NCI-H446 (cell line): ENCODE measurements at regions not wholly inside any gene's neighbourhood (a gene's known extent, or its start where the extent isn't known, plus 50 kb on each side); places are given as distances from the start of the nearest gene placed in this dataset.
A peak's percentile ranks its signal among the peaks of the same experiment; 100 is the strongest.

Experiments
- DNase-seq, 2 experiments: peaks; one replicate each; lab custom pipeline; 2025; lab: John Stamatoyannopoulos, UW

DNA sequence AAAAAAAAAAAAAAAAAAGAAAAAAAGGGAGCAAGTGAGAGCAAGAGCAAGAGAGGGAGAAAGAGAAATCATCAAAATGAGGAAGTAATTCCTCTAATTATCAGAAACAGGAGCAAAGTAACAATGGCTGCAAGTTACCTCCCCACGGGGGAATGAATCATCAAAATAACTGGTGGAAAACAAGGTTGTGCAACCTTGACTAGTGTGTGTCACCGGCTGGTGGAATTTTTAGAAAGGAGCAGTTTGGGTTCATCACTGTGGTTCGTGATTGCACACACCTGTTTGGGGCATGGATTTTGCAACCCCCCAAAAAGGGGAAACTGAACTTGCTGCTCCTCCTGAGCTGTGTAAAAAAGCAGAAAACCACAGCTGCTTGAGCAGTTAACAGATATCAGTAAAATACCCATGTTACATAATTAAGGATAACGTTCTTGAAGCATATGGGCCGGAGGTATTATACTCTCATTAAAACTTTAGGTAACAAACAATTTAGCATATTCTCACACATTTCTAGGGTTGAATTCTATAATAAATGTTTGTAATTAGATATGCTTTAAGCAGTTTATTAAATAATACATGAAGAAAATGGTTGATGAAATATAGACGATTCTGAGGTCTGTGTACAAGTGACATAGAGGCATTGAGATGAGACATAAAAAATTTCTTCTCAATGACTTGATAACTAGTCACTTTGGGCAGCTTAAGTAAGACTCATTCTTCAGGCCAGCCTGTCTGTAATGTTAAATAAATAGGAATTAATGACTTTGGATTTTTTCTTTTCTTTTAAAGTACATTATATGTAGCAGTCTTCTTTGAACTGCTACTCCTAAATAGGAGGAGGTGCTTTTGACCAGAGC, 184.2 kb upstream of the ZEB2 start:
- DNase-seq = no peak

DNA sequence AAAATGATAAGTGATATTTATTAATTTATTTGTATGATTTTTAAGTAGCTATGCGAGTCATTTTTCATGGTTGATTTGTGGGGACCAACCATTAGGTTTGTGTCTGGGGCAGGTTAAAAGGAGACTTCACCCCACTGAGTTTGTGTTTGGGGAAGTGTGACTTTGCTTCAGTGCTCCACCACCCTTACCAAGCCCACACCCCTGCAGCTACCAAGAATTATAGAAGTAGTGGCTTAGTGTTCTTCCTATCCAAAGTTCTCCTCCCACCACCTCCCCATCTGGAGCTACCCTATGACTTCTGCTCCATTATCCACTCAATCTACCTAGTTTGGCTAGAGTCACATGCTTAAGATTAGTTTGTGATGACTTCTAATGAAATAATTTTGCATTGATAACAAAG, 182.1 kb upstream of the ZEB2 start:
- no peak for DNase-seq

DNA sequence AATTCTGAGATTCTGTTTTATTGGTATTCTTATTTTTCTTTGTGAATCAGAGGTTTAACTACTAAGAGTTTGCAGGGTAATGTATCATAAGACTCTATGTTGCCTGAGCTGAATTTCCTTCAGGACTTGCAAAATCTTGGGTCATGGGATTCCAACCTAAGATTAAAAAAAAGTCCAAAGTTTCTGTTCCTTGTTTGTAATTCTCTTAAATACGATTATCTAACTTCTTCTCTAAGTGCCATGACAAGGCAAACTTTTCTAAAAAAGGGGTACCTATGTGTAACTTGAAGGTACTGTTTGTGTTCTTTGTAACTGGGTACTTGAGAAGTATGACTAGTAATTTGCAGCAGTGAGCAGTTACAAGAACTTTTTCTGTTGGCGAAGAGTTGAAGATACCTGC, 181.3 kb upstream of the ZEB2 start:
- no peak for DNase-seq

GRCh38 chr2:144698156-144698555, 178.2 kb upstream of the ZEB2 start:
- DNase-seq = no peak

DNA sequence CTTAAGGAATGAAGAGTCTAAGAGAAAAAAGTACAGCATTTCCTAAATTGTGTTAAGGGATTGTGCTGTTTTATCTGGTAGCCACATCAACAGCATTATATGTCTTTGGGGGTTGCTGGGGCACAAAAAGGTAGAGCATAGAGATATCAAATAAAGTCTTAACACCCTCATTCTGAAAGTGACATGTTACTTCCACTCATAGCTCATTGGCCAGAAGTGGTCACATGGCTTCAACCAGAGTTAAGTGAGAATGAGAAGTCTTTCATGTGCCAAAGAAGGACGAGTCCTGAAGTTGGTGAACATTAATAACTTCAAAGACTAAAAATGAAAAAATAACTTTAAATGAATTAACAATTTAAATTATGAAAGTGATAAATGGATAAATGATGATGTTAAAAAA, 175.7 kb upstream of the ZEB2 start:
- no peak for DNase-seq

DNA sequence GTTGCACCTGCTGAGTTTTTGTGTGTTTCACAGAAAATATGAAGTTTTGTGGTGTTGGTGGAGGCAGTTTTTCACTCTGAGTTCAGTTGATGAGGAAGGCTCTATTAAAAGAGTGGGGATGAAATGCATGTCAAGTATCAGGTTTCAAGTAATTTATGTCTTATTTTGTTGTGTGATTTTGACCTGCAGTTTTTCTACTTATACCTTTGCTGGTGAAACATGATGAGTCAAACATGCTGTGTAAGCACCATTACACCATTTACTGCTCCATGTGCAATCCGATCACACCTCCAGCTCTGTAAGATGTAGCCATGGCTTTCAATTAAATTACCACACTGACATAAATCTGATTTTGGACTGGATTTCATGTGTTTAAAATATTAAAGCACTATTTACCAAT, 174.5 kb upstream of the ZEB2 start:
- no peak for DNase-seq

DNA sequence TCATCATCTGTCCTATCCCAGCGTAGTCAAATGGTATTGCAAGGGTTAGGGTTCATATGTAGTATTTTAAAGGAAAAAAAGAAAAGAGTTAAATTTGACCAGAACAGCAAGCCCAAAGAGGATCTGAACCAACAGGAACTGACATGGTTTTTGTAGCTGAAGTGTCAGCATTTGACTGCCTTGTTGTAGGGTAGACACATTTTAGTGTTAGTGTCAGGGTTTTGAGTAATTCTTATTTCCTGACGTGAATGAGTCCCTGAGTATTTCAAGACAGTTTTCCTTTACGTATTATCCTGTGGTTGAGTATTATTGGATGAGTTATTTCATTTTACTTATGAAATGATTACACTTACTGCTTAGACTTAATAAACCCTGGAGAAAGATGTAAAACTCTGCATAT, 173.3 kb upstream of the ZEB2 start:
- no peak for DNase-seq

- no peak for DNase-seq
These were observed 172.7 kb upstream of the ZEB2 start for GRCh38 chr2:144692661-144693060.

DNA sequence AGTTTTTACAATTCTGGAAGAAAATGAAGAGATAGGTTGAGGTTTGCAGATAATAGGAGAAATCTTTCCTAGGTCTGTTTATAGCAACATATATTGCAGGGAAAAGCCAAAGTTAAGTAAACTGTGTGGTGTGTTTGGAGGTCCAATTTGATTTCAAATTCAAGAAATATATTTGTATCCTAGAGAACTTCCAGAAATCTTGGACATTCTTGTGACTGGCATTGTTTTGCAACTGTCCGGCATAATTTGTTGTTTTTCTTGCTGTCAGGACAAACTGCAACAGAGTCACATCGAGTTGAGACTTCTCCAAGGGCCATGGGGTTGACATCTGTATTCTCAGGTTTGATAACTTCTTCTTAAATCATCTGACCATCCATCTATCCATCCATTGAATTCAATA, 170.9 kb upstream of the ZEB2 start:
- DNase-seq = no peak

DNA sequence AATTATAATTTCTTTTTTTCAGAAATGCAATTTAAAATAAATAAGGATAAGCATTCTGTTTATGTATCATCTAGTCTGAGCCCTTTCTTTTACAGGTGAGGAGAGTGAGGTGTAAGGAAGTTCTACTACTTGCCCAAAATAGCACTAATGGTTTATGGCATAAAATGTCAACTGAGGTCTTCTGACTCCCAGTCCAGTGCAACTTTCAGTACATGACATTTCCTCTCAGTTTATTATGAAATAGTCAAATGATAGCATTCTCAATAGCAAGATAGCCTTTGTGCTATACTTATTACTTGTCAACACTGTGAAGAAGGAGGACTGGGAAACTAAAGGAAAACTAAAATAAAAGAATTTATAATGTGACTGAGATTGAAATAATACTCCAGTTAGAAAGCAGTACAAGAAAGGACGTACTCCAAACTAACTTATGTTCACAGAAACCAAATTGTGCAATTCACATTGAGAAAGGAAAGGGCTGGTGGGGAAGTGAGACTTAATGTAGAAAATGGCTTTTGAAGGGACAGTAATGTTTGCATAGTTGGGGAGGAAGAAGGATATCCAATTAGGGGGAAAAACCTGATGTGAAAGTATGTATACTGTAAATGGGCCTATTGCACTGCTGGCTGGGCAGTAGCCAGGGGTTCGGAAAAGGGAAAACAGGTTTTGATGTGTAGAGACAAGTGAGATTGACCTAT, 166.7 kb upstream of the ZEB2 start:
- no peak for DNase-seq

DNA sequence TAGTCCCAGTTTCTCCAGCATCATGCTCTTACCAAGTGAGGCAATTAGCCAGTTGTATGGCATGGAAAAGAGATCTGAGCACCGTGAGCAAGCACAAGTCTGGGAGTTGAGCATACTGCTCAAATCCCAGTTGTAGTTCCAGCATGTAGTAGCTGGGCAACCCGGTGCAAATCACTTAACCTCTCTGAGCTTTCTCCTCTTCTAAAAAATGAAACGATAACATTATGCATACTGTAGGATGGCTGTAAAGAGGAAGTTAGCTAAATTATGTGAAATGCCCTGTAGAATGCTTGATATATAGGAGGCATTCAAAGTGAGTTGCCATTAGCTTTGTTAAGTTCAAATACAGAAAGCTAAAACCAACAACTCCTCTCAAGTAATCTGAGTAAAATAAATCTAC, 164.0 kb upstream of the ZEB2 start:
- no peak for DNase-seq

- no peak for DNase-seq
These were observed 163.3 kb upstream of the ZEB2 start for GRCh38 chr2:144683107-144683753.

DNA sequence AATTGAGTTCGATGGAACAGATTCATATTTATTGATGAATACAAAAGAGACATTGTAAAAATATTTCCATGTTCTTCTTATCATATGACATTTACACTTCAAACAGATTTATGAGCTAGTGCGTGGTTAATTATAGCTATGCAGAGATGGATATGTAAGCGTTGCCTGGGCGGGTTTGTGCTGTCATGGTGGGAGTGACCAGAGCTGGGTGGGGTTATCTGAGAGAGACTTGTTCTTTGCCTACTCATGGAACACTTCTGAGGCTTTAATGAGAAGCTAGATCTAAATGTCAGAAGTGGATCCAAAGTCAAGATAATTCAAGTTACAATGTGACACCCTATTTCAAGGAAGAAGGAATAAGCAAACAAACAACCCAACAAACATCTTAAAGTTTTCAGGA, 162.3 kb upstream of the ZEB2 start:
- no peak for DNase-seq

DNA sequence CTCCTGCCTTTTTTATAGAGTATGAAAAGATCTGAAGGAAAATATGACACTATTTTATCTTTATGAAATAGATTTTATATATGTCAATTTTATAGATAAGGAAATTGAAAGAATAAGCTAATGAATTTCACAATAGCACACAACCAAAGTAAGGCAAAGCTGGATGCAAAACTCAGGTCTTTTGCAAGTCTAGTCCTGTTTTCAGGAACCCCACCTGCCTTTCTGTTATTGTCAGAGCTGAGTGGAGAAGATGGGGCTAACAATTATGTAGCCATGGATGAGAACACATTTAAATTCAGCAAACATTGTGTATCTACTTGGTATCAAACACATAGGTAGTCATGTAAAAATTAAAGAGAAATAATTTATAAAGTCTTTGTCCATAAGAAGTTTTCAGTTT, 161.5 kb upstream of the ZEB2 start:
- DNase-seq = no peak

DNA sequence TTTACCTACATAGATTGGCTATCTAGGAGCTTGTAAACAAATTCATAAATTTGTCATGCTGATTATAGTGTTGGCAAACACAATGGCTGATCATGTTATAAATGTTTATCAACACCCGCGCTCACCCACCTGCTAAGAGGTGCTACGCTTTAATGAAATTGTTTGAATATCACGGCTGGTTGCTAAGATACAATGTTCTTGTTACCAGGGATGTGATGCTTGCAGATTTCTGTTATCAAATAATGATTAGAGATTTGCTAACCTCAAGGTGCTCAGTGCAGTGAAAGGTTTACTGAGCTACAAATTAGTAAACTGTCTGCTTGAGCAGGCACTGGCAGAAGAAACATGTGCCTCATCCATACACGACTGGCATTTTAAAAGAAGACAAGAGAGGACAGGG, 160.0 kb upstream of the ZEB2 start:
- no peak for DNase-seq

GRCh38 chr2:144678736-144679135, 158.8 kb upstream of the ZEB2 start:
- no peak for DNase-seq

DNA sequence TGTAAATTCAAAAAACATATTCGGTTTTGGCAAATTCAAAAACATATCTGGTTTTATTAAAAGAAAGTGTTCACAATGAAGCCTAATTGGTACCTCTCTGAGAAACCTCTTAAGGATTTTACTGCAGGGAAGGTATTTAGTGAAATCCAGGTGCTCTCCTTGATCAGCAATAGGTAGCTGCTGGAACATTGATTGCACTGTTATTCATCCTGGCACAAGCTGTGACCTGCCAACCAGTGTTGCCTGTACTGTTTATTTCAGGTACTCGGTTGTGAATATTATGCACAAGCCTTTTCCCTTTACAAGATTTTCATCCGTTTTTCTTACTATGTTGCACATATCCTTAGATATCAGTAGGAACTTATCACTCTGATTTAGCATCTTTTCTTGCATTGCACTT, 155.8 kb upstream of the ZEB2 start:
- no peak for DNase-seq

DNA sequence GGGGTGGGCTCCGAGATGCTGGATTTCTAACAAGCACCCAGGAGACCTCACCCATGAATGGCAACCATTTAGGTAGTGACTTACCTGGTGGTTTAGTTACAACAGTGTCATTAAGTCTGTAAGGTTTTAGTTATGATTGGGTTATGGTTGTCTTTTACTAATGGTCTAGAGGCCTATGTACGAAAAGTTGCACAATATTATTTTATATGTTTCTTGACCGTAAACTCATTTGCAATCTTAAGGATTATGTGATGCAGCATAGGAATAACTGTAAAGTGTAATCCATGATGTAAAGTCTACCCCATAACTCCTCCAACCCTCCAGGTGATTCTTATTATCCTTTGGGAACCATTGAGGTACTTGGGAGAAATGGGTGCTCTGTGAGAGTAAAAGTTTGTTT, 155.4 kb upstream of the ZEB2 start:
- DNase-seq = no peak

- DNase-seq = no peak
These were observed 154.2 kb upstream of the ZEB2 start for GRCh38 chr2:144674071-144674470.

- DNase-seq = no peak
These were observed 153.5 kb upstream of the ZEB2 start for GRCh38 chr2:144673456-144673855.

DNA sequence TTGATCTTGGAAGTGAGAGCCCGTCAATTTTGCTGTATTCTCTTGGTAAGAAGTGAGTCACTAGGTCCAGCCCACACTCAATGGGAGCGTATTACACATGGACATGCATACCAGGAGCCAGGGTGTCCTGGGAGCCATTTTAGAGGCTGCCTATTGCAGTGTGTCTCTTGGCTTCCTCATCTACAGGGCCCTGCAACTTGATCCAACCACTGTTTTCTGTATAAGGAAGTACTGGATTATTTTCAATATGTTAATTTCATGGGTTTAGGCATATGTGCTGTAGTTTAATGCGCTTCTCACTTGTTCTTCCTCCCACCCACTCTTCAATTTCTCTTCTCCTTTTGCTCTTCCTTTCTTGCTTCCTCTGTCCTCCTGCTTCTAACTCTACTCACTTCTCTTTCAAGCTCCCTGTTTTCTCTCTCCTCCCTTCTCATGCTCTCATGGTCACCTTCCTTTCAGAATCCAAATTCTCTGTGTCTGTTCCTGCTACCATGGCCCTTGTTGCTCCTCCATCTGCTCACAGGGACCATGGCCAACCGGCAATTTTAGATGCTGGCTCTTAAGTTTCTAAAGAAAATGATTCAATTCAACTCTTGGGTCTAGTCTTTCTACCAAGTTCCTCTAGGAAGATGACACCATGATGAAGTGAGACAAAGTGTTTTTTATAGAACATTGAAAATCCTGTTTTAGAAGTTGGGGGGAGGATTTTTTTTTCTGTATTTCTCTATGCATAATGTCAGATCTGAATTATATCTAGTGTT, 152.0 kb upstream of the ZEB2 start:
- DNase-seq = peak in 1 of 2 experiments; percentile 55

DNA sequence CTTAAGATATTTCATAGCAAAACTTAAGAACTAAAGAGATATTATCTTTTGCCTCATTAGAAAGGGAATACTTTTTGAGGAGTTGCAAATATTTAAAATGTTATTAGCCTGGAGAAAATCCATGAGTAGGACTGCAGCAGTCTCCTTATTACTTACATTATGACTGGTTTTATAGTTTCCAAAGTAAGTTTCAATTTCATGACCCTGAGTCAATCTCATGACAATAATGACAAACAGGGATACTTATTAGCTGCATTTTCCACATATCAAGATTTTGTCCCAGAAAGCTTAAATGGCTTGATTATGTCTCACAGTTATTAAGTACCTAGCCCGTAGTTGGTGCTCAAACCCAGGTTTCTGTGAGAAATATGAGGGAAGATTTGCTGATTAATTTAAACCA, 150.8 kb upstream of the ZEB2 start:
- DNase-seq = no peak
